ENCODE measurements at regions not wholly inside any gene's neighbourhood (a gene's known extent, or its start where the extent isn't known, plus 50 kb on each side); places are given as distances from the start of the nearest gene placed in this dataset.
"Not testable (repeated sequence)": the region's sequence is repeated elsewhere in the genome, so short reads cannot be mapped to it uniquely, and the experiment has no call there.

GRCh38 chr14:54010981-54011380 is 54.4 kb upstream of the BMP4 start:
- DNase-seq (ENCODE audit: low spot score): no peak

GRCh38 chr14:54023027-54023426 is 66.4 kb upstream of the BMP4 start:
- no peak for DNase-seq (ENCODE audit: low spot score)

- DNase-seq (ENCODE audit: low spot score): no peak
Observed at GRCh38 chr14:54025661-54026060, 69.0 kb upstream of the BMP4 start.

GRCh38 chr14:54026671-54027070 is 70.0 kb upstream of the BMP4 start:
- DNase-seq (ENCODE audit: low spot score): no peak

GRCh38 chr14:54030996-54031395 is 74.4 kb upstream of the BMP4 start:
- DNase-seq (ENCODE audit: low spot score): not testable (repeated sequence)

- DNase-seq (ENCODE audit: low spot score): not testable (repeated sequence)
Observed at GRCh38 chr14:54033285-54033684, 76.7 kb upstream of the BMP4 start.

GRCh38 chr14:54038724-54039123 is 82.1 kb upstream of the BMP4 start:
- DNase-seq (ENCODE audit: low spot score): no peak

GRCh38 chr14:54039311-54039710 is 82.7 kb upstream of the BMP4 start:
- DNase-seq (ENCODE audit: low spot score): no peak

- DNase-seq (ENCODE audit: low spot score): no peak
Observed at GRCh38 chr14:54040846-54041245, 84.2 kb upstream of the BMP4 start.

GRCh38 chr14:54046250-54046649 is 89.6 kb upstream of the BMP4 start:
- DNase-seq (ENCODE audit: low spot score): no peak

- no peak for DNase-seq (ENCODE audit: low spot score)
Observed at GRCh38 chr14:54047645-54048308, 91.2 kb upstream of the BMP4 start.

GRCh38 chr14:54048311-54048710 is 91.7 kb upstream of the BMP4 start:
- DNase-seq (ENCODE audit: low spot score): peak; percentile 10

GRCh38 chr14:54048736-54049135 is 92.1 kb upstream of the BMP4 start:
- peak; percentile 12 for DNase-seq (ENCODE audit: low spot score)

GRCh38 chr14:54050759-54051158 is 94.1 kb upstream of the BMP4 start:
- no peak for DNase-seq (ENCODE audit: low spot score)

- DNase-seq (ENCODE audit: low spot score): no peak
Observed at GRCh38 chr14:54052696-54053385, 96.2 kb upstream of the BMP4 start.

- no peak for DNase-seq (ENCODE audit: low spot score)
Observed at GRCh38 chr14:54053386-54053745, 96.7 kb upstream of the BMP4 start.

GRCh38 chr14:54058505-54058904 is 101.9 kb upstream of the BMP4 start:
- no peak for DNase-seq (ENCODE audit: low spot score)

- DNase-seq (ENCODE audit: low spot score): no peak
Observed at GRCh38 chr14:54083549-54084239, 127.1 kb upstream of the BMP4 start.

- DNase-seq (ENCODE audit: low spot score): no peak
Observed at GRCh38 chr14:54085232-54085761, 128.7 kb upstream of the BMP4 start.

- no peak for DNase-seq (ENCODE audit: low spot score)
Observed at GRCh38 chr14:54085841-54086240, 129.2 kb upstream of the BMP4 start.

- no peak for DNase-seq (ENCODE audit: low spot score)
Observed at GRCh38 chr14:54086767-54087166, 130.1 kb upstream of the BMP4 start.

GRCh38 chr14:54087376-54087775 is 130.8 kb upstream of the BMP4 start:
- DNase-seq (ENCODE audit: low spot score): no peak

- DNase-seq (ENCODE audit: low spot score): no peak
Observed at GRCh38 chr14:54088271-54088670, 131.6 kb upstream of the BMP4 start.

All from HuH-7 (cell line).